HepG2 (cell line): ENCODE measurements at regions not wholly inside any gene's neighbourhood (a gene's known extent, or its start where the extent isn't known, plus 50 kb on each side); places are given as distances from the start of the nearest gene placed in this dataset.

Experiments used
- ATAC-seq: fragments of 200-7000 bp; cut with Tn5 transposase; 3 replicates; pipeline ENCODE4 v1.9.1; 2020; ENCODE audit warnings: mild to moderate bottlenecking, moderate library complexity
- BruUV-seq: library from RNA; stranded (reverse); fragments of 400-500 nt; replicated peaks from 2 replicates; lab custom pipeline; 2021; lab: Mats Ljungman, UMichigan
- CTCF ChIA-PET: fragments of 300-600 bp; formaldehyde crosslinking; extraction: SDS; loops from one replicate; lab custom pipeline; 2021; ENCODE audit warnings: low total read pairs, inconsistent platforms, low intra/inter-chr PET ratio; lab: Yijun Ruan, JAX
- POLR2A ChIA-PET: fragments of 350-600 bp; sonication (Branson Sonifier 250); formaldehyde crosslinking; loops from one replicate; lab custom pipeline; 2020; ENCODE audit warnings: antibody characterized with exemption, inconsistent platforms; lab: Yijun Ruan, JAX
- DNase-seq: peaks from one replicate; pipeline ENCODE4 v3.0.0-alpha.2; 2015; ENCODE audit warnings: low spot score
- FAIRE-seq: peaks from 3 replicates; lab custom pipeline; 2011; peaks lifted over from hg19 to GRCh38; lab: Jason Lieb, UNC
- H2AFZ ChIP-seq: one replicate; pipeline ENCODE4 v1.6.1; 2011; ENCODE audit warnings: low read length, inconsistent platforms
- H3K27ac ChIP-seq: fragments of 300-600 bp; 3 replicates; pipeline ENCODE4 v1.8.0; 2011; ENCODE audit warnings: mixed run types, mild to moderate bottlenecking, mixed read lengths, low read length, inconsistent platforms; ENCODE audit not compliant: insufficient read depth; ENCODE audit errors: extremely low read length
- H3K27me3 ChIP-seq, 2 experiments: fragments of 200-600 bp in 1 of 2; 2 replicates in 1 of 2; 3 replicates in 1 of 2; pipeline versions ENCODE4 v1.6.0 to v1.8.0; 2011; ENCODE audit warnings: low read length in 2 of 2, mild to moderate bottlenecking in 2 of 2, moderate library complexity in 2 of 2, inconsistent platforms in 1 of 2; ENCODE audit not compliant: insufficient read depth in 2 of 2, control insufficient read depth in 1 of 2
- H3K36me3 ChIP-seq, 2 experiments: fragments of 200-600 bp in 1 of 2; replicated peaks in 1 of 2; 2 replicates in 1 of 2; 3 replicates in 1 of 2; pipeline versions ENCODE4 v1.5.1 to v1.8.0; 2011; ENCODE audit warnings: low read length in 2 of 2, inconsistent platforms in 1 of 2; ENCODE audit not compliant: insufficient read depth in 2 of 2, control insufficient read depth in 1 of 2
- H3K4me1 ChIP-seq: 2 replicates; pipeline ENCODE4 v1.5.1; 2012; ENCODE audit warnings: low read length, inconsistent platforms; ENCODE audit not compliant: insufficient read depth
- H3K4me2 ChIP-seq: 2 replicates; pipeline ENCODE4 v1.6.0; 2011; ENCODE audit warnings: low read depth, low read length, inconsistent platforms
- H3K4me3 ChIP-seq, 3 experiments: fragments of 200-600 bp in 1 of 3; sonication (generic), shearing (Covaris generic) in 1 of 3; replicated peaks in 1 of 3; 2 replicates each; pipeline ENCODE4 v1.5.1; 2011 to 2016; ENCODE audit warnings: low read length in 3 of 3, inconsistent platforms in 2 of 3, low read depth in 2 of 3, mild to moderate bottlenecking in 2 of 3, control low read depth in 1 of 3, mixed read lengths in 1 of 3; ENCODE audit not compliant: insufficient read depth in 1 of 3
- H3K79me2 ChIP-seq: one replicate; pipeline ENCODE4 v1.6.1; 2011; ENCODE audit warnings: low read length, inconsistent platforms; ENCODE audit not compliant: insufficient read depth
- H3K9ac ChIP-seq: 2 replicates; pipeline ENCODE4 v1.6.0; 2011; ENCODE audit warnings: mild to moderate bottlenecking, low read depth, low read length, inconsistent platforms; ENCODE audit not compliant: insufficient read depth
- H3K9me3 ChIP-seq: 2 replicates; pipeline ENCODE4 v1.5.1; 2012; ENCODE audit warnings: mild to moderate bottlenecking, low read length
- H4K20me1 ChIP-seq: 2 replicates; pipeline ENCODE4 v1.6.0; 2011; ENCODE audit warnings: inconsistent platforms, mild to moderate bottlenecking, low read length, moderate library complexity; ENCODE audit not compliant: insufficient read depth
- PAX8 ChIP-seq: sonication (generic); formaldehyde crosslinking; IDR thresholded peaks from 2 replicates; pipeline ENCODE4 v1.8.0; 2022; ENCODE audit warnings: mild to moderate bottlenecking, missing genetic modification reagents, borderline replicate concordance
- WGBS: methylation state at CpG from one replicate; pipeline ENCODE4 v1.1.6; 2017; ENCODE audit warnings: low lambda C conversion rate; 5-methylcytosine and 5-hydroxymethylcytosine counted together
- in situ Hi-C: cut with HindIII; loops from 2 replicates; pipeline ENCODE4 v1.10.0; 2017; ENCODE audit warnings: low pct_unique_long_range_greater_than_20kb; ENCODE audit not compliant: extremely low pct_ligation_motif_present
- intact Hi-C: fragments of 100-400 bp; cut with micrococcal nuclease; formaldehyde crosslinking; loops from one replicate; pipeline ENCODE4 v1.10.0; 2022; ENCODE audit not compliant: unreplicated experiment
- TF ChIP-seq, protein P1 (sequence below): sonication (generic); formaldehyde crosslinking; IDR thresholded peaks from 2 replicates; pipeline ENCODE4 v1.5.1; 2020; ENCODE audit warnings: mild to moderate bottlenecking, missing genetic modification reagents, borderline replicate concordance

DNA sequence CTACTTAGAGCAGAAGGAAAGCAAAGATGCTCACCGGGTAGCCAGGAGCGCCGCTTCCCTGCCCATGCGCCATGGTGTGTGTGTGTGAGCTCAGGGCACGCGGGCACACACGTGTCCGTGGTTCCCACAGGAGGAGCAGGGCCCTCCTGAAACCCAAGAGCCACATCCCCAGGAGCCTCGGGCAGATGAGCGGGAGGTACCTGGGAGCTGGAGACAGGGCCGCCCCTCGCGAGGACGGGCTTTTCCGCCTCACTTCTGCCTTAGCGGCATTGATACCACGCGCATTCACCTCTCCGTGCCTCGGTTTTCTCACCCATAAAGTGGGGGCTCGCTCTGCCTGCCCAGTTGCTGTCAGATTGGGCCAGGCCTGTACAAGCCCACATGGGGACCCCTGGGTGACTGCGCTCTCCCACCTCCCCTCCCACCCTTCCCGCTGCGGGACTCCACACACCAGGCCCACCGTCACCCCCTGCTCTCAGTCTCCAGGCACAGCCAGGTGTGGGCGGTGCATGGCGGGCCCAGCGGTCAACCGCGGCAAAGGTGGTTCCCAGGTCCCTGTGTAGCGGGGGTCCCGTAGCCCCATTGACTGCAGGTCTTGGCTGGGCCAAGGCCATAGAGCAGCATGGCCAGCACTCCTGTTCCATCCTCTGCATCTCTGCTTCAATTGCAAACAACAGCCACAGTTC, 66.3 kb downstream of the SIK1 start:
- FAIRE-seq, result no peak
- POLR2A ChIA-PET, result no interaction called here
- in situ Hi-C loops, result no loop called here
- no TSS peak for BruUV-seq
- no peaks in the 10 kb centered on the region for H3K36me3 ChIP-seq
- peaks cover 9 to 57% of the 10 kb centered on the region in 2 experiments; a peak in 3 of 5 replicates for H3K27me3 ChIP-seq
- H4K20me1 ChIP-seq, result no peaks in the 10 kb centered on the region
- ATAC-seq, result no peak
- no peak overlapping the region for H3K9ac ChIP-seq
- TF ChIP-seq, protein P1, sequence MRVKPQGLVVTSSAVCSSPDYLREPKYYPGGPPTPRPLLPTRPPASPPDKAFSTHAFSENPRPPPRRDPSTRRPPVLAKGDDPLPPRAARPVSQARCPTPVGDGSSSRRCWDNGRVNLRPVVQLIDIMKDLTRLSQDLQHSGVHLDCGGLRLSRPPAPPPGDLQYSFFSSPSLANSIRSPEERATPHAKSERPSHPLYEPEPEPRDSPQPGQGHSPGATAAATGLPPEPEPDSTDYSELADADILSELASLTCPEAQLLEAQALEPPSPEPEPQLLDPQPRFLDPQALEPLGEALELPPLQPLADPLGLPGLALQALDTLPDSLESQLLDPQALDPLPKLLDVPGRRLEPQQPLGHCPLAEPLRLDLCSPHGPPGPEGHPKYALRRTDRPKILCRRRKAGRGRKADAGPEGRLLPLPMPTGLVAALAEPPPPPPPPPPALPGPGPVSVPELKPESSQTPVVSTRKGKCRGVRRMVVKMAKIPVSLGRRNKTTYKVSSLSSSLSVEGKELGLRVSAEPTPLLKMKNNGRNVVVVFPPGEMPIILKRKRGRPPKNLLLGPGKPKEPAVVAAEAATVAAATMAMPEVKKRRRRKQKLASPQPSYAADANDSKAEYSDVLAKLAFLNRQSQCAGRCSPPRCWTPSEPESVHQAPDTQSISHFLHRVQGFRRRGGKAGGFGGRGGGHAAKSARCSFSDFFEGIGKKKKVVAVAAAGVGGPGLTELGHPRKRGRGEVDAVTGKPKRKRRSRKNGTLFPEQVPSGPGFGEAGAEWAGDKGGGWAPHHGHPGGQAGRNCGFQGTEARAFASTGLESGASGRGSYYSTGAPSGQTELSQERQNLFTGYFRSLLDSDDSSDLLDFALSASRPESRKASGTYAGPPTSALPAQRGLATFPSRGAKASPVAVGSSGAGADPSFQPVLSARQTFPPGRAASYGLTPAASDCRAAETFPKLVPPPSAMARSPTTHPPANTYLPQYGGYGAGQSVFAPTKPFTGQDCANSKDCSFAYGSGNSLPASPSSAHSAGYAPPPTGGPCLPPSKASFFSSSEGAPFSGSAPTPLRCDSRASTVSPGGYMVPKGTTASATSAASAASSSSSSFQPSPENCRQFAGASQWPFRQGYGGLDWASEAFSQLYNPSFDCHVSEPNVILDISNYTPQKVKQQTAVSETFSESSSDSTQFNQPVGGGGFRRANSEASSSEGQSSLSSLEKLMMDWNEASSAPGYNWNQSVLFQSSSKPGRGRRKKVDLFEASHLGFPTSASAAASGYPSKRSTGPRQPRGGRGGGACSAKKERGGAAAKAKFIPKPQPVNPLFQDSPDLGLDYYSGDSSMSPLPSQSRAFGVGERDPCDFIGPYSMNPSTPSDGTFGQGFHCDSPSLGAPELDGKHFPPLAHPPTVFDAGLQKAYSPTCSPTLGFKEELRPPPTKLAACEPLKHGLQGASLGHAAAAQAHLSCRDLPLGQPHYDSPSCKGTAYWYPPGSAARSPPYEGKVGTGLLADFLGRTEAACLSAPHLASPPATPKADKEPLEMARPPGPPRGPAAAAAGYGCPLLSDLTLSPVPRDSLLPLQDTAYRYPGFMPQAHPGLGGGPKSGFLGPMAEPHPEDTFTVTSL (CRISPR knock-in tag), result no peak
- TF ChIP-seq PAX8 (CRISPR knock-in tag), result no peak
- TF ChIP-seq, all 625 proteins: peak for 0
- H3K4me3 ChIP-seq, result no peak overlapping the region
- DNase-seq, result no peak
- CTCF ChIA-PET, result no interaction called here
- intact Hi-C loops, result no loop called here
- 89% methylated on average over 21 of the region's 32 CpGs for WGBS
- no peak overlapping the region for H3K27ac ChIP-seq
- no peaks in the 10 kb centered on the region for H3K9me3 ChIP-seq
- peaks cover 46% of the 10 kb centered on the region for H3K4me1 ChIP-seq
- no peak overlapping the region for H3K4me2 ChIP-seq
- no peaks in the 10 kb centered on the region for H3K79me2 ChIP-seq
- H2AFZ ChIP-seq, result no peak overlapping the region
